ENCODE measurements at regions not wholly inside any gene's neighbourhood (a gene's known extent, or its start where the extent isn't known, plus 50 kb on each side); places are given as distances from the start of the nearest gene placed in this dataset.

GRCh38 chr3:28940530-28940929, 340.3 kb upstream of the RBMS3 start:
- TF ChIP-seq POLR2AphosphoS5 (IDR thresholded peaks at IDR 0.05; ENCODE audit: low read depth, low read length) (no peak), POLR2A (IDR thresholded peaks at IDR 0.05; ENCODE audit: low read depth, low read length) (no peak), TAF1 (IDR thresholded peaks at IDR 0.05; ENCODE audit: low read depth, low read length) (no peak), PAX5 (IDR thresholded peaks at IDR 0.05; ENCODE audit: insufficient read depth, low read length, severe bottlenecking) (no peak)

Measured in GM12891 (cell line).